ENCODE measurements at regions not wholly inside any gene's neighbourhood (a gene's known extent, or its start where the extent isn't known, plus 50 kb on each side); places are given as distances from the start of the nearest gene placed in this dataset.

- dilution Hi-C loops (cut with MboI; ENCODE audit: extremely low pct_ligation_motif_present, low sequenced_read_pairs) (no loop called here), intact Hi-C loops (cut with micrococcal nuclease) (no loop called here)
- FAIRE-seq: no peak
- Histone ChIP-seq H3K9me1 (replicated peaks; ENCODE audit: control insufficient read depth, extremely low read depth, insufficient read depth, low read length) (no peaks in the 10 kb centered on the region), H3K36me3 (ENCODE audit: control insufficient read depth in 2 of 2, extremely low read depth in 1 of 2, insufficient read depth in 2 of 2, low read length in 2 of 2) (no peaks in the 10 kb centered on the region), H3K27ac (ENCODE audit: insufficient read depth, low read depth, low read length) (no peak overlapping the region), H3K79me2 (ENCODE audit: control insufficient read depth, insufficient read depth, low read length) (no peaks in the 10 kb centered on the region), H3K9ac (replicated peaks; ENCODE audit: extremely low read depth, insufficient read depth, low read length) (no peak overlapping the region), H3K27me3 (ENCODE audit: control insufficient read depth in 2 of 2, insufficient read depth in 2 of 2, low read length in 2 of 2) (no peaks in the 10 kb centered on the region), H3K4me3 (replicated peaks in 1 of 3; ENCODE audit: insufficient read depth in 1 of 3, low read depth in 1 of 3, low read length in 3 of 3) (no peak overlapping the region), H3K4me2 (ENCODE audit: insufficient read depth, low read length) (no peak overlapping the region), H3K4me1 (ENCODE audit: control insufficient read depth, extremely low read depth, insufficient read depth, low read length) (no peaks in the 10 kb centered on the region), H4K20me1 (replicated peaks; ENCODE audit: control insufficient read depth, extremely low read depth, insufficient read depth, low read length) (no peaks in the 10 kb centered on the region), H2AFZ (ENCODE audit: low read depth, low read length) (no peak overlapping the region), H3K9me3 (replicated peaks; ENCODE audit: control insufficient read depth, insufficient read depth, low read length) (no peaks in the 10 kb centered on the region)
- BruUV-seq (replicated peaks): no TSS peak
- DNase-seq (ENCODE audit: low read depth, low spot score): no peak
- TF ChIP-seq JUN (IDR thresholded peaks at IDR 0.05; ENCODE audit: borderline replicate concordance, insufficient read depth, insufficient read length, low read depth) (no peak), MAX (IDR thresholded peaks at IDR 0.05; ENCODE audit: insufficient read depth, insufficient read length) (no peak), MYC (IDR thresholded peaks at IDR 0.05; ENCODE audit: low read depth, low read length) (no peak), POLR2A (IDR thresholded peaks at IDR 0.05; ENCODE audit: low read depth, low read length) (no peak), EZH2 (IDR thresholded peaks at IDR 0.05; ENCODE audit: borderline replicate concordance, low read depth, low read length, severe bottlenecking) (no peak), POLR2AphosphoS5 (IDR thresholded peaks at IDR 0.05; ENCODE audit: insufficient read depth, low read depth, low read length) (no peak), CTCF (IDR thresholded peaks at IDR 0.05; ENCODE audit: extremely low read depth in 1 of 2, insufficient read depth in 1 of 2, low read depth in 1 of 2, low read length in 2 of 2) (no peak), GATA2 (IDR thresholded peaks at IDR 0.05; ENCODE audit: insufficient read depth, insufficient read length, low read depth, low read length) (no peak), FOS (IDR thresholded peaks at IDR 0.05; ENCODE audit: borderline replicate concordance, insufficient read depth, low read length) (no peak)
- POLR2A ChIA-PET: no interaction called here
- CTCF ChIA-PET: no interaction called here
These were observed 143.7 kb upstream of the ATXN1 start for GRCh38 chr6:16904957-16905356.

Measured in endothelial cell of umbilical vein (primary cell).